ENCODE measurements at regions not wholly inside any gene's neighbourhood (a gene's known extent, or its start where the extent isn't known, plus 50 kb on each side); places are given as distances from the start of the nearest gene placed in this dataset.
"Not testable (repeated sequence)": the region's sequence is repeated elsewhere in the genome, so short reads cannot be mapped to it uniquely, and the experiment has no call there.

DNA sequence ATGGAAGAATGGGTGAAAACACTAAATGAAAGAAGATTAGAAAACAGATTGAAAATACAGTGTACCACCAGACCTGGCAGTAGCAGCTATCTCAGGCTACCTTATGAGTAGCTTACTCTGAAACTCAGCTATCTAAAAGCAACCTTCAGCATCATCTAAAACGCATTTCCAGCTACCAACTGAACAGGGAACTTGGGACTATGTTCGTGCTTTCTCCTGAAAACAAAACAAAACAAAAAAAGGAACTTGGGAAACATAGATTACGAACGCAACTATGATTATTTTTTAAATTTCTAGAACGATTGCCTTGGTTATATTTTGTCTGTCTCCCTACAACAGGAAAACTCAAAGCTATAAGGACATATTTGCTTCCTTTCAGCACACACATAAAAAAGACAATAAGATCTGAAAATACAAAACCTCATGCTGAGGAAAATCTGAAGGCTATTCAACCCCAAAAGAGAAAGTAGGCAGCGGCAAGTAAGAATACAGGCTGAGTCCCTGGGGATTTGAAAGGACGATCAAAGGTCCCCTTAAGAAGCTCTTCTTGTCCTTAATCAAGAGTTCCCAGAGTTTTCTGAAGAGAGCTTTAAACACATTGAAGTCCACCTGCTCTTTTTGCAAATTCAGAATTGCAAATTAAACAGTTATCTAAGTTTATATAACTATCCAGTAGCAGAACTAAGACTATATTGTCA, 53.4 kb downstream of the OR2K2 start:
- DNase-seq: peak; percentile 60

DNA sequence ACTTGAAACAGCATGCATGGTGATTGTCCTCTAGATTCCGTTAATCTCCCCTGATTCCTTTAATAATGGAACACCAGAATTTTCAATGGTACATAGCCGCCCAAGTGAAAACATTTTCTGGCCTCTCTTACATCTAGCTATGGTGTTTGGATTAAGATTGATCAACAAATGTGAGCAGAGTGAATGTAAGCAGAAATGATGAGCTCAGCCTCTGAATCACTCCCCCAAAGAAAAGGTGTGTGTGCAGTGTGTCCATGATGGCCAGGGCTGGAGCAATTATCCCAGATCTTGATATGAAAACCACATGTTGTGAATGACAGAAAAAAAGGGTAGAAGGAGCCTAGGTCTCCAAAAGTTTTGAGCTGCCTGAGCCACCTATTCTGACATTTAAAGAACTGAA, 55.3 kb downstream of the OR2K2 start:
- DNase-seq: no peak

DNA sequence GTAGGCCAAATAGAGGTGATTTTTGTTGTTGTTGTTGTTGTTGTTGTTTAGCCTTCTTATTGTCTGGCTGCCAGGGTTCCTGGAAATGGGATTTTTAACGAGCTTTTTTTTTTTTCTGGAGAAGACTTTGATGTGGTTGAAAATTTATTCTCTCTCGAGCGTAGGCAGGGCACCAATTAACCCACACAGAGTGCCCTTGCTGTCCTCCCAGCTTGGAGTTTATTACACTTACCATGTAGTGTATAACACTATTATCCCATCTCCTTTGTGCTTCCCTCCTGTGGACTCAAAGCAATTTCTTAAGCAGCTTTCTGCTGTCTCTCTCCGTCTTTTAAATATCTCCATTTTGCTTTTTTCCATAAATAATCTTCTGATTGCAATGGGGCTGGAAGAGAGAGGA, 57.4 kb downstream of the OR2K2 start:
- DNase-seq: no peak

DNA sequence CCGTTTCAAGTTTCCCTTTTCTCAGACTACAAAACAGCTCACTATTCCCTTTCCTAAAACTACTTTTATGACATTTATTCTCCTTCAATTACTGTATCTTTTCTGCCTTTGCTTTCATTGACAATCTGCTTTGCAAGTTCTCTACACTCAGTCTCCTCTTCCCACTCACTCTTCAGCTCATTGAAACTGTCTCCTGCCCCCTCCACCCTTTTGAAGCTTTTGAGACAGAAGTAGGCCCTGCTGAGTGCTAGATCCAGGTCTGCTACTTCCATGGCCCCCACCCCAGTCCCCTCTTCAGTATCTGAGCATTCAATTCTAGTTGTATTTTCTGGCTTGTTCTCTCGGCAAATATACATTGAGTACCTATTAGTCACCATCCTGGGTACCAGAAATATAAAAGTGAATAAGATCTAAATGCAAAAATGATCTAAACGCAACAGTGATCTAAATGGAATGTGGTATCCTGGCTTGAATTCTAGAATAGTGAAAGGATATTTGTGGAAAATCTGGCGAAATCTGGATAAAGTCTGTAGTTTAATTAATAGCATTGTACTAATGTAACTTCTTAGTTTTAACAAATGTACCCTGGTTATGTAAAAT, 58.4 kb downstream of the OR2K2 start:
- no peak for DNase-seq

DNA sequence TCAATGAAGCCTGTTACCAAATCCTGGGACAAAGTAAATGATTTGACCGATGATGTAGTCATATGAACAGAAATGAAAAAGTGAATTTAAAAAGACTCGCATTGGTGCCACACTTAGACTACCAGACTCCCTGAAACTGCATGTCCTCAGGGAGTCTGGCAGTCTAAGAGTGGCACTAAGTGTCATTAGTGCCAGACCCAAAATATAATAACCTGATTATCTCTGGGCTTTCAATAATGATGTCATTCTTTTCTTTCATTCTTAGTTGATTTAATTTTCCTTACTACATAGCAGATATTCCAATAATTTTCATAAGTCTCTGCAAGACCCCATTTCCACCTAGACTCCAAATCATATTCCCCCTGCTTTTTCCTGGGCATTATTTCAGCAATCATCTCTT, 59.0 kb downstream of the OR2K2 start:
- no peak for DNase-seq

DNA sequence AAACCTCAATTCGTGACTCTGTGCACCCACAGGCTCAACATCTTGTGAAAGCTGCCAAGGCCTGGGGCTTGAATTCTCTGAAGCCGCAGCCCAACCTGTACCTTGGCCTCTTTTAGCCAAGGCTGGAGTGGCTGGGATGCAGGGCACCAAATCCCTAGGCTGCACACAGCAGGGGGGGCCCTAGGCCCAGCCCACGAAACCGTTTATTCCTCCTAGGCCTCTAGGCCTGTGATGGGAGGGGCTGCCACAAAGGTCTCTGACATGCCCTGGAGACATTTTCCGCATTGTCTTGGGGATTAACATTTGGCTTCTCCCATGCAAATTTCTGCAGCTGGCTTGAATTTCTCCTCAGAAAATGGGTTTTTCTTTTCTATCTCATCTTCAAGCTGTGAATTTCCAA, 64.0 kb downstream of the OR2K2 start:
- not testable (repeated sequence) for DNase-seq

DNA sequence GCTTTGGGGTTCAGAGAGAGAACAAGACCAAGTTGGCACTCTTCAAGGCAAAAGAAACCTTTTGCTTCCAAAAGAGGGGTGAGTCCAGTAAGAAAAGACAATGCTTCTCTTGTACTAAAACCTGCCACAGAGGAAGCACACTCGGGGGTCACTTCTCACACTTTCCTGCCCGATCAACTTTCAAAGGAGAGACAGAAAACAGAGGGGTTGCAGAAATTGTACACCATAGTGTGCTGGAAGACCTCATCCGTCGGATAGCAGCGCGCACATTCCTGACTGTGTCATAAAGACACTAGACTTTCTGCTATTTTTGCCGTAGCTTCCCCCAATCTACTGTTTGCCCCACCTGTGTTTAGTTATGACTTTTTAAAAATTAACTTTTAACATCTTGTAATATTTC, 66.9 kb downstream of the OR2K2 start:
- no peak for DNase-seq

DNA sequence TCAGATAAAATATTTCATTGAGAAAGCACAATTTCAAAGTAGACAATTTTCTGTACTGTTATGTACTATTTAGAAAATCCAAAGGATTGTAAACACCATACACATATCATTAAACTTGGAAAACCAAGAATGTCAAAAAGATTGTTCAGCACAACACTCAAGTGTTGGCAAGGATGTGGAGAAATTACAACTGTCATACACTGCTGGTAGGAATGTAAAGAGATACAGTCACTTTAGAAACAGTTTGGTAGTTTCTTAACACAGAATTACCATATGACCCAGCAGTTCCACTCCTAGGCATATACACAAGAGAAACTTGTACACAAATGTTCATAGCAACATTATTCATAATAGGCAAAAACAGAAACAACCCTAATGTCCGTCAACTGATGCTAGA, 71.2 kb downstream of the OR2K2 start:
- DNase-seq: no peak

DNA sequence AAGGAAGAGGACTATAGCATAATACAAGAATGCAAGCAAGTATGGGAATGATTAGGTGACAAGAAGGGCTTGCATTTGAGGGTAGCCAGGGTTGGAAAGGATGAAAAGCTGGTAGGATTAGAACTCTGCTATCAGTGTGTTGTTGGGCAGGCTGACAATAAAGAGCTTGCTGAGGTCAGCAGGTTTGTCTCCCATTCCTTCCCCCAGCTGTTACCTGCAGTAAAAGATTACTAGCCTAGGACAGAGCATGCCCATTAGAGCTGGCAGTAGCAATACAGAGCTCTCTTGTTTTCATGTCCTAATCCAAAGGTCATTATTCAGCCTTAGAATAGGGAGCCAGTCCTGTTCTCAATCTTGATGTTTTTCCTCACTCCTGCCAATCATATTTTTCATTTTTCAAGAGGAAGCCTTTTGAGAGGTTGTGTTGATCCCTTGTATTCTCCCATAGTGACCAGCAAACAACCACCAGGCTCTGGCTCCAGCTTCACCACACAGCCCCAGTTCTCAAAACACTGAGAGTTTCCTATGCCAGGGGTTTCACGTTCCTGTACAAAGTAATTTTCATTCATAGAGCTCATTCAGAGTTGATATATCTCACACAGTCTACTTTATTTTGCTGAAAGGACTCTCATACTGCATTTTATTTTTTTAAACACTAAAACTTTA, 71.7 kb downstream of the OR2K2 start:
- no peak for DNase-seq

DNA sequence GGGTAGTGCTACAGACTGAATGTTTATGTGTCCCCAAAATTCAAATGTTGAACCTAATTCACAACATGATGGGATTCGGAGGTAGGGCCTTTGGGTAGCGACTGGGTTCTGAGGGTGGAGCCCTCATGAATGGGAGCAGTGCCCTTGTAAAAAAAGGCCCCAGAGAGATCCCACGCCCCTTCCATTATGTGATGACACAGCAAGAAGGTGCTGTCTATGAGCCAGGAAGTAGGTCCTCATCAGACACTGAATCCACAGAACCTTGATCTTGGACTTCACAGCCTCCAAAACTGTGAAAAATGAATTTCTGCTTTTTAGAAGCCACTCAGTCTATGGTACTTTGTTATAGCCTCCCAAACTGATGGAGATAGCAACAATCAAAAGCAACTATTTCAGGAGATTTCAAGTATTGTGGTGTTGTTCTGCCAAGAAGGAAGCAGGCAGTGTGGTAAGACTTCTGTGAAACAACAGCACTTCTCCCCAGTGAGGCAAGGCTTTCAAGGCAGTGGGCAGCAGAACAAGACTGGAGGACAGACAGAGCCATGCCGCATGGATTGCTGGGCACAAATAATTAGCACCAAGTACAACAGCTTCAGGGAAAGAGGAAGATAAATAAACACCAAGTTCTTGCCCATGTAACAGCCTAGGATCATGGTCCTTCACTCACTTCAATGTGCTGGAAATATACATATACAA, 76.1 kb downstream of the OR2K2 start:
- no peak for DNase-seq

DNA sequence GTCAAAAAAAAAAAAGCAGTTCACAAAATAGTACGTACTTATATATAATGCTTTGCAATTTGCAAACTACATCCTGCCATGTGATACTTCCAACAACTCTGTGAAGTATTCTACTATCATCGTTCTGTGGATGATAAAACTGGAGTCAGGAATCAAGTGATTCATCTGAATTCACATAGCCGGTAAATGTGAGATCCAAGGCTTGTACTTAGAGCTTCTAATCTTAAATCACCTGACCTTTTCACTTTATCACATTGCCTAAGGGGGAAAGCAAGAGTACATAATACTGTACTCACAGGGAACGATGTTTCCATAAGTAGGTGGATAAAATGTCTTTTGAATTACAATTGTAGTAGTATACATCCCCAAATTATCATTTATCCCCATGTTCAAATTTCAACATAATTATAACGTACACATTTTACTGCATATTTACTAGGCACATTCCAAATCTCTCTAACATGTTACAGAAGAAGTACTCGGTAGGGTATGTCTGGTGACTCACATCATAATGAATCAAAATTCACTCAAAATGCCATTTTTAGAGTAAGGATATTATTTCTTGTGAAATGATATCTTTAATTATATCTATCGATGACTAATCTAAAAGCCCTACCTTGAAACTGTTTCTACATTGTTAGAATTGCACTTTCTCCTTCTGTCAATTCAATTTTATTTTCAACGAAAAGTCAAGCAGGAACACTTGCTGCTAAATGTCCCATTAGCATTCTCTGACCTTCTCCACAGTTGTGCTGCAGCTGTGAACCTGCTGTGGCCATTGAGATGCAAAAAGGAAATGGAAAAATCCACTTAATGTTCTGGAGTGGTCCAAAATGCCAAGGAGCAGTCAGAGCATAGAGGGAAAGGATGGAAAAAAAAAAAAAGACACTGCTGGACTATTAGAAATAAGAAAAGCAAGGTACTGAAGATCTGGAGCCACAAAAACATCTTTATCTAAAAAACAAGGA, 78.9 kb downstream of the OR2K2 start:
- no peak for DNase-seq

DNA sequence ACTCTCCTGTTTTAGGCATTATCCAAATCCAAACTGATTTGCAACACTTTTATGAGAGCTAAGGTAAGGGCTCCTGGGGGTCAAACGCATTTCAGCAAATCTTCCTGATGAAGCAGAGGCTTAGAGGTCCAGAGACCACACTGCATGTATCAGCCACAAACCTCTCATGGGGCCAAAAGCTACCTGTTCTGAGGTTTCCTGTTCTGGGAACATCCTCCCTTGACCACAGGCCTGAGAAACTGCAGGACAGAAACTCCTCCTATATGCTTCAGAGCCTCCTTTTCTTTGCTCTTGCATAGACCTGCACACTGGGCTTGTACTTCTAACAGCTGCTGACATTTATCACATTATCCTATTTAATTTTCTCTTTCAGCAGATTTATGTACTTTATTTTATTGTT, 92.6 kb downstream of the OR2K2 start:
- DNase-seq: no peak

DNA sequence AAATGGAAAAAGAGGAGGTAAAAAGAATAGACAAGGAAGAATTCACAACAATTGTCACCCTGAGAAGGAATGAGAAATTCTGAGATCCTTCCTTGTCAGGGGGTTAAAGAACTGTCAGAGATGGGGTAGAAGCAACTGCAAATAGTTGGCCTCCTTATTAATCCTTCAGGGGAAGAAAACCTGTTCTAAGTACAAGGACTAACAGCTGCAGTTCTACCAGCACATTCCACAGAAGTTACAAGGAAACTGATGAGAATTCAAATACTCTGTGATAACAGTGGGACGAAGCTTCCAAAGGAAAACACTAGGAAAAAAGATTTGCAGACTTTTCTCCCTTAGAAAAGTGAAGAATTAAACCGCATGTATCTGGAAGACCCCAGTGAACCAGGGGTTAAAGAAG, 93.7 kb downstream of the OR2K2 start:
- DNase-seq: no peak

DNA sequence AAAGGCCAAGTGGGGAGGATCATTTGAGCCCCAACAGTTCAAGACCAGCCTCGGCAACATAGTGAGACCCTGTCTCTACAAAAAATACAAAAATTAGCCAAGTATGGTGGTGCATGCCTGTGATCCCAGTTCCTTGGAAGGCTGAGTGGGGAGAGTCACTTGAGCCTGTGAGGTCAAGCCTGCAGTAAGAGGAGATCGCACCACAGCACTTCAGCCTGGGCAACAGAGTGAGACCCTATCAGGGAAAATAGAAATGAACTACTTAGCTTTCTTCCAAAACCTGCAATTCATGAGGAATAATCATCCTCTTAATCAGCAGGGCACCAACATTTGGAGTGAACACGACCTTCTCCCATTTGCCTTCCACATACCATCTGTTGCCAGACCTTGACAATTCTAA, 96.1 kb downstream of the OR2K2 start:
- DNase-seq: no peak

DNA sequence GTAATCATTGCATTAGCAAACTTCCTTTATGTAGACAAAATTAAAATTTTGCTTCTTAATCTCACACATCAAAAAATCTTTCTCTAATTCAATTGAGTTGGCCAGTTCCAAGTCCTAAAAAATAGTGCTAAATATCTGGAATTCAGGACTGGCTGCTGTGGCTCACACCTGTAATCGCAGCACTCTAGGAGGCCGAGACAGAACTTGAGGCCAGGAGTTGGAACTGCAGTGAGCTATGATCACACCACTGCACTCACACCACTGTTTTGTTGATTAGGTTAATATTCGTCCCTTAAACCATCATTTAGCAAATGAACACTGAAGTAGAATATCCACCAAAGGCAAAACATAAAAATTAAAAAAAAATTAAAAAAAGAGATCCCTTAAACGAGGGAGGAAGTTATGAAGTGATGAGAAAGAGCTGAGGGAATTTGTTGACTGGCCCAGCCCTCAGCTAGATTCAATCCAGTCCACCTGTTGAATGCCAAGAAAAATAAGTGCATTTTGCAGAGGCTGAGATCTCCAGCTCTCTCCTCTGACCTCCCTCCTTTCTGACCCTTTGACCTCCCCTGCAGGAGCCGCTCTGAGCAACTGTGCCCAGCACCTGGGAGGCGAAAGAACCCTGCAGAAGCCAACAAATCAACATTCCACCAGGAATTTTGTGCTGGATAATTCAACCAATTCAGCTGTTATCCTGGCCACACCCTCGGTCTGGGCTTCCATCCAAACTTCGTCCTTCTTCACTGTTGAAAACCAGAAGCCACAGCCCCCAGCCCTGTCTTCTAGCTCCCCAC, 96.8 kb downstream of the OR2K2 start:
- DNase-seq: no peak

DNA sequence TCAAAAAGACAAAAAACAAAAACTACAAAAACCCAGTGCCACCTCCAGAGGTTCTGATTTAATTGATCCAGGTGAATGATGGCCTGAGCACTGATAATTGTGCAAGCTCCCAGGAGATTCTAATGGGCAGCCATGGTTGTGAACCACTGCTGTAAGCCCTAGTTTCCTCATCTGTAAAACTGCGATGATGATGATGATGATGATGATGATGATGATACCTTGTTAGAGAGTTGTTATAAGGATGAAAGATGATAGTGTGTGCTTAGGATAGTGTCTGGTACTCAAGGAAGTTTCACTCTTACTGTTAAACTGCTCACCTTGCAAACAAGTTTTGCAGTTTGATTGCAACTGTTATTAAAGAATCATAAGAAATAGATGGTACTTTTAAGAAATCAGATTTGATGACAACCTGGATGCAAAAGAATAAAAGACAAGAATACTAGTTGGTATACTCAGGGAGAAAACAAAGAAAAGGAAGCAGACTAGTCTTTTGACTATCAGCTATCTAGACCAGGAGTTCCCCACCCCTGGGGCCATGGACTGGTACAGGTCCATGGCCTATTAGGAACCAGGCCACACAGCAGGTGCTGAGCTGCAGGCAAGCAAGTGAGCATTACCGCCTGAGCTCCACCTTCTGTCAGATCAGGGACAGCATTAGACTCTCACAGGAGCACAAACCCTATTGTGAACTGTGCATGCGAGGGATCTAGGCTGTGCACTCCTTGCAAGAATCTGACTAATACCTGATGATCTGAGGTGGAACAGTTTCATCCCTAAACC, 98.0 kb downstream of the OR2K2 start:
- DNase-seq: no peak

DNA sequence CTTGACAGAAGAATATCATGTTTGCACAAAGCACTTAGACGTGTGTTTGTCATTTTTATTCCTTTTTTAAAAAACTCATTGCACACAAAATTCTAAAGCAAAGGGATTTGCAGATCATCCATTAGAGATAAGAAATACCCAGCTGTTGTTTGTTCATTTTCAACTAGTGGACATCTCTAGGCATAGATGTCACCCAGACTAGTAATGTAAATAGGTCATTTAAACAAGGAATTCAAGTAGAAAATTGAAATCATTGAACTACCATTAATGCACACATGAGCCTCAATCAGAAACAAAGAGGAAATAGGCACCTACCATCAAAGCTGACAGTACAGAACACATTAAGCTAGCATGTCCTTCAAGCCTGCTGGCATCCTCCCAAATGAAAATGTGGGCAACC, 107.3 kb downstream of the OR2K2 start:
- no peak for DNase-seq

DNA sequence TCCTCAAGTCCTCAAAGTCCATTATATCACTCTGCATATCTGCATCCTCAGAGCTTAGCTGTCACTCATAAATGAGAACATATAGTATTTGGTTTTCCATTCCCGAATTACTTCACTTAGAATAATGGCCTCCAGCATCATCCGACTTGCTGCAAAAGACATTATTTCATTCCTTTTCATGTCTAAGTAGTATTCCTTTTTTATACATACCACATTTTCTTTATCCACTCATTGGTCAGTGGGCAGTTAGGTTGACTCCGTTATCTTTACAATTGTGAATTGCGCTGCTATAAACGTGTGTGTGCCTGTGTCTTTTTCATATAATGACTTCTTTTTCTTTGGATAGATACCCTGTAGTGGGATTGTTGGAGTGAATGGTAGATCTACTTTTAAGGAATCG, 117.2 kb downstream of the OR2K2 start:
- no peak for DNase-seq

DNA sequence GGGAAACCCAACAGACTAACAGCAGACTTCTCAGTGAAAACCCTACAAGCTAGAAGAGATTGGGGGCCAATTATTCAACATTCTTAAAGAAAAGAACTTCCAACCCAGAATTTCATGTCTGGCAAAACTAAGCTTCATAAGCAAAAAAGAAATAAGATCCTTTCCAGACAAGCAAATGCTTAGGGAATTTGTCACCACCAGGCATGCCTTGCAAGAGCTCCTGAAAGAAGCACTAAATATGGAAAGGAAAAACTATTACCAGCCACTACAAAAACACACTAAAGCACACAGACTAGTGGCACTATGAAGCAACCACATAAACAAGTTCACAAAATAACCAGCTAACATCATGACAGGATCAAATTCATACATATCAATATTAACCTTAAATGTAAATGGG, 131.1 kb downstream of the OR2K2 start:
- DNase-seq: no peak

DNA sequence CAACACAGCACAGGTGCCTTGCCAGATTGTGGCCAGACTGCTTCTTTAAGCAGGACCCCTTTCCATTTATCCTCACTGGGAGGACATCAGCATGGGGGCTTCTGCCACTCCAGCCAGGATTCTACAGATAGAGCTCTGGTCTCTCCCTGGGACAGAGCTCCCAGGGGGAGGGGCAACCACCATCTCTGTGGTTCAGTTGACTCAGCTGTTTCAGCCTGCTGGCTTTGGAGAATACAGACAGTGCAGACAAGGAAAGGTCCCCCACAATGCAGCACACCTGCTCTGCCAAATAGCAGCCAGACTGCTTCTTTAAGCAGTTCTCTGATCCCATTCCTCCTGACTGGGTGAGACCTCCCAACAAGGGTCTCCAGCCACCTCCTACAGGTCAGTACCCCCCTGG, 132.8 kb downstream of the OR2K2 start:
- DNase-seq: no peak

DNA sequence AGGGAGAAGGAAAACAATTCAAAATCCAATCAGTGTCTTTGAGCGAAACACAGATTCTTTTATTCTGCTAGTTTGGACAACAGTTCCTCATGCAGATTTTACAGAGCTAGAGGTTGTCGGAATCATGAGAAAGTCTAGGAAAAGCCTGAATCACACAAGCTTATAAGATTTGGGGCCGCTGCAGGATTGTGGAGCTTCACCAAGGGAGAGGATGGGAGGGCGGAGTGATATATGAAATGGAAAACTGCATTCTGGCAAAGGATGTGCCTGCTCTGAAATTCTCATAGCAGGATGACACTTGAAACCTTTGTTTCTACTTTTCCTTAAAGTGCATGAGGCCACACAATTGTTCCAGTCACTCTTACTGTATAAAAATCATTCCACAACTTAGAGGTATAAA, 134.3 kb downstream of the OR2K2 start:
- no peak for DNase-seq

All from OCI-M1 (cell line).